ENCODE measurements at regions not wholly inside any gene's neighbourhood (a gene's known extent, or its start where the extent isn't known, plus 50 kb on each side); places are given as distances from the start of the nearest gene placed in this dataset.
A peak's percentile ranks its signal among the peaks of the same experiment; 100 is the strongest.

DNA sequence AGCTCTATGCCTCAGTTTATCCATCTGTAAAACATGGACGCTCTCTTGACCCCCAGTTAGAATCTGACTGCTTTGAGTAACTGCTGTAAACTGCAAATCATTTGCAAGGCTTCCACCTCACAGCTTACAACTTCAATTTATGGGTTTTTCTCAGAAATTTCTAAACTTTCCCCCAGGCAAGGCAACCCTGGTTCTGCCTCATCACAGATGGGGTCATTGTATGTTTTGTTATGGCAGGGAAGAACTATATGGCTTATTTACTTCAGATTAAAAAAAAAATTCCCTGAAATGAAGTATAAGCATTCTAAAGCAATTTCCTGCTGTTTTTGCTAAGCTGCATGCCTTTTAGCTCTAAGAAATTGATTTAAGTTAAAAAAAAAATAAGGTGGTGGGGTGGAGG lies 60.0 kb downstream of the TMEM215 start:
- no peak for ATAC-seq
- TF ChIP-seq EZH2phosphoT487 (IDR thresholded peaks at IDR 0.05; ENCODE audit: unreplicated experiment): no peak
- no peak for TF ChIP-seq NANOG (IDR thresholded peaks at IDR 0.05; ENCODE audit: borderline replicate concordance)
- no peak for TF ChIP-seq JUNB (IDR thresholded peaks at IDR 0.05; ENCODE audit: unreplicated experiment)
- TF ChIP-seq, protein P1, sequence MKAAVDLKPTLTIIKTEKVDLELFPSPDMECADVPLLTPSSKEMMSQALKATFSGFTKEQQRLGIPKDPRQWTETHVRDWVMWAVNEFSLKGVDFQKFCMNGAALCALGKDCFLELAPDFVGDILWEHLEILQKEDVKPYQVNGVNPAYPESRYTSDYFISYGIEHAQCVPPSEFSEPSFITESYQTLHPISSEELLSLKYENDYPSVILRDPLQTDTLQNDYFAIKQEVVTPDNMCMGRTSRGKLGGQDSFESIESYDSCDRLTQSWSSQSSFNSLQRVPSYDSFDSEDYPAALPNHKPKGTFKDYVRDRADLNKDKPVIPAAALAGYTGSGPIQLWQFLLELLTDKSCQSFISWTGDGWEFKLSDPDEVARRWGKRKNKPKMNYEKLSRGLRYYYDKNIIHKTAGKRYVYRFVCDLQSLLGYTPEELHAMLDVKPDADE (IDR thresholded peaks at IDR 0.05): no peak
- TF ChIP-seq EZH2 (IDR thresholded peaks at IDR 0.05; ENCODE audit: low read depth, unreplicated experiment): no peak
- no peak for TF ChIP-seq ZNF114 (CRISPR knock-in tag; IDR thresholded peaks at IDR 0.05)
- TF ChIP-seq, protein P2, sequence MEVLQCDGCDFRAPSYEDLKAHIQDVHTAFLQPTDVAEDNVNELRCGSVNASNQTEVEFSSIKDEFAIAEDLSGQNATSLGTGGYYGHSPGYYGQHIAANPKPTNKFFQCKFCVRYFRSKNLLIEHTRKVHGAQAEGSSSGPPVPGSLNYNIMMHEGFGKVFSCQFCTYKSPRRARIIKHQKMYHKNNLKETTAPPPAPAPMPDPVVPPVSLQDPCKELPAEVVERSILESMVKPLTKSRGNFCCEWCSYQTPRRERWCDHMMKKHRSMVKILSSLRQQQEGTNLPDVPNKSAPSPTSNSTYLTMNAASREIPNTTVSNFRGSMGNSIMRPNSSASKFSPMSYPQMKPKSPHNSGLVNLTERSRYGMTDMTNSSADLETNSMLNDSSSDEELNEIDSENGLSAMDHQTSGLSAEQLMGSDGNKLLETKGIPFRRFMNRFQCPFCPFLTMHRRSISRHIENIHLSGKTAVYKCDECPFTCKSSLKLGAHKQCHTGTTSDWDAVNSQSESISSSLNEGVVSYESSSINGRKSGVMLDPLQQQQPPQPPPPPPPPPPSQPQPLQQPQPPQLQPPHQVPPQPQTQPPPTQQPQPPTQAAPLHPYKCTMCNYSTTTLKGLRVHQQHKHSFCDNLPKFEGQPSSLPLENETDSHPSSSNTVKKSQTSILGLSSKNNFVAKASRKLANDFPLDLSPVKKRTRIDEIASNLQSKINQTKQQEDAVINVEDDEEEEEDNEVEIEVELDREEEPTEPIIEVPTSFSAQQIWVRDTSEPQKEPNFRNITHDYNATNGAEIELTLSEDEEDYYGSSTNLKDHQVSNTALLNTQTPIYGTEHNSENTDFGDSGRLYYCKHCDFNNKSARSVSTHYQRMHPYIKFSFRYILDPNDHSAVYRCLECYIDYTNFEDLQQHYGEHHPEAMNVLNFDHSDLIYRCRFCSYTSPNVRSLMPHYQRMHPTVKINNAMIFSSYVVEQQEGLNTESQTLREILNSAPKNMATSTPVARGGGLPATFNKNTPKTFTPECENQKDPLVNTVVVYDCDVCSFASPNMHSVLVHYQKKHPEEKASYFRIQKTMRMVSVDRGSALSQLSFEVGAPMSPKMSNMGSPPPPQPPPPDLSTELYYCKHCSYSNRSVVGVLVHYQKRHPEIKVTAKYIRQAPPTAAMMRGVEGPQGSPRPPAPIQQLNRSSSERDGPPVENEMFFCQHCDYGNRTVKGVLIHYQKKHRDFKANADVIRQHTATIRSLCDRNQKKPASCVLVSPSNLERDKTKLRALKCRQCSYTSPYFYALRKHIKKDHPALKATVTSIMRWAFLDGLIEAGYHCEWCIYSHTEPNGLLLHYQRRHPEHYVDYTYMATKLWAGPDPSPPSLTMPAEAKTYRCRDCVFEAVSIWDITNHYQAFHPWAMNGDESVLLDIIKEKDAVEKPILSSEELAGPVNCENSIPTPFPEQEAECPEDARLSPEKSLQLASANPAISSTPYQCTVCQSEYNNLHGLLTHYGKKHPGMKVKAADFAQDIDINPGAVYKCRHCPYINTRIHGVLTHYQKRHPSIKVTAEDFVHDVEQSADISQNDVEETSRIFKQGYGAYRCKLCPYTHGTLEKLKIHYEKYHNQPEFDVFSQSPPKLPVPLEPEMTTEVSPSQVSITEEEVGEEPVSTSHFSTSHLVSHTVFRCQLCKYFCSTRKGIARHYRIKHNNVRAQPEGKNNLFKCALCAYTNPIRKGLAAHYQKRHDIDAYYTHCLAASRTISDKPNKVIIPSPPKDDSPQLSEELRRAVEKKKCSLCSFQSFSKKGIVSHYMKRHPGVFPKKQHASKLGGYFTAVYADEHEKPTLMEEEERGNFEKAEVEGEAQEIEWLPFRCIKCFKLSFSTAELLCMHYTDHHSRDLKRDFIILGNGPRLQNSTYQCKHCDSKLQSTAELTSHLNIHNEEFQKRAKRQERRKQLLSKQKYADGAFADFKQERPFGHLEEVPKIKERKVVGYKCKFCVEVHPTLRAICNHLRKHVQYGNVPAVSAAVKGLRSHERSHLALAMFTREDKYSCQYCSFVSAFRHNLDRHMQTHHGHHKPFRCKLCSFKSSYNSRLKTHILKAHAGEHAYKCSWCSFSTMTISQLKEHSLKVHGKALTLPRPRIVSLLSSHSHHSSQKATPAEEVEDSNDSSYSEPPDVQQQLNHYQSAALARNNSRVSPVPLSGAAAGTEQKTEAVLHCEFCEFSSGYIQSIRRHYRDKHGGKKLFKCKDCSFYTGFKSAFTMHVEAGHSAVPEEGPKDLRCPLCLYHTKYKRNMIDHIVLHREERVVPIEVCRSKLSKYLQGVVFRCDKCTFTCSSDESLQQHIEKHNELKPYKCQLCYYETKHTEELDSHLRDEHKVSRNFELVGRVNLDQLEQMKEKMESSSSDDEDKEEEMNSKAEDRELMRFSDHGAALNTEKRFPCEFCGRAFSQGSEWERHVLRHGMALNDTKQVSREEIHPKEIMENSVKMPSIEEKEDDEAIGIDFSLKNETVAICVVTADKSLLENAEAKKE (CRISPR knock-in tag; IDR thresholded peaks at IDR 0.05): no peak
- TF ChIP-seq, protein P3, sequence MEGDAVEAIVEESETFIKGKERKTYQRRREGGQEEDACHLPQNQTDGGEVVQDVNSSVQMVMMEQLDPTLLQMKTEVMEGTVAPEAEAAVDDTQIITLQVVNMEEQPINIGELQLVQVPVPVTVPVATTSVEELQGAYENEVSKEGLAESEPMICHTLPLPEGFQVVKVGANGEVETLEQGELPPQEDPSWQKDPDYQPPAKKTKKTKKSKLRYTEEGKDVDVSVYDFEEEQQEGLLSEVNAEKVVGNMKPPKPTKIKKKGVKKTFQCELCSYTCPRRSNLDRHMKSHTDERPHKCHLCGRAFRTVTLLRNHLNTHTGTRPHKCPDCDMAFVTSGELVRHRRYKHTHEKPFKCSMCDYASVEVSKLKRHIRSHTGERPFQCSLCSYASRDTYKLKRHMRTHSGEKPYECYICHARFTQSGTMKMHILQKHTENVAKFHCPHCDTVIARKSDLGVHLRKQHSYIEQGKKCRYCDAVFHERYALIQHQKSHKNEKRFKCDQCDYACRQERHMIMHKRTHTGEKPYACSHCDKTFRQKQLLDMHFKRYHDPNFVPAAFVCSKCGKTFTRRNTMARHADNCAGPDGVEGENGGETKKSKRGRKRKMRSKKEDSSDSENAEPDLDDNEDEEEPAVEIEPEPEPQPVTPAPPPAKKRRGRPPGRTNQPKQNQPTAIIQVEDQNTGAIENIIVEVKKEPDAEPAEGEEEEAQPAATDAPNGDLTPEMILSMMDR (conservative IDR thresholded peaks at IDR 0.05; ENCODE audit: low read depth in 2 of 2): no peak
- no peak for TF ChIP-seq CREB1 (CRISPR knock-in tag; IDR thresholded peaks at IDR 0.05; ENCODE audit: low read depth)
- TF ChIP-seq POLR2AphosphoS5 (IDR thresholded peaks at IDR 0.05; ENCODE audit: low read depth): no peak
- TF ChIP-seq STAT1 (IDR thresholded peaks at IDR 0.05; ENCODE audit: unreplicated experiment): no peak
- TF ChIP-seq, protein P4, sequence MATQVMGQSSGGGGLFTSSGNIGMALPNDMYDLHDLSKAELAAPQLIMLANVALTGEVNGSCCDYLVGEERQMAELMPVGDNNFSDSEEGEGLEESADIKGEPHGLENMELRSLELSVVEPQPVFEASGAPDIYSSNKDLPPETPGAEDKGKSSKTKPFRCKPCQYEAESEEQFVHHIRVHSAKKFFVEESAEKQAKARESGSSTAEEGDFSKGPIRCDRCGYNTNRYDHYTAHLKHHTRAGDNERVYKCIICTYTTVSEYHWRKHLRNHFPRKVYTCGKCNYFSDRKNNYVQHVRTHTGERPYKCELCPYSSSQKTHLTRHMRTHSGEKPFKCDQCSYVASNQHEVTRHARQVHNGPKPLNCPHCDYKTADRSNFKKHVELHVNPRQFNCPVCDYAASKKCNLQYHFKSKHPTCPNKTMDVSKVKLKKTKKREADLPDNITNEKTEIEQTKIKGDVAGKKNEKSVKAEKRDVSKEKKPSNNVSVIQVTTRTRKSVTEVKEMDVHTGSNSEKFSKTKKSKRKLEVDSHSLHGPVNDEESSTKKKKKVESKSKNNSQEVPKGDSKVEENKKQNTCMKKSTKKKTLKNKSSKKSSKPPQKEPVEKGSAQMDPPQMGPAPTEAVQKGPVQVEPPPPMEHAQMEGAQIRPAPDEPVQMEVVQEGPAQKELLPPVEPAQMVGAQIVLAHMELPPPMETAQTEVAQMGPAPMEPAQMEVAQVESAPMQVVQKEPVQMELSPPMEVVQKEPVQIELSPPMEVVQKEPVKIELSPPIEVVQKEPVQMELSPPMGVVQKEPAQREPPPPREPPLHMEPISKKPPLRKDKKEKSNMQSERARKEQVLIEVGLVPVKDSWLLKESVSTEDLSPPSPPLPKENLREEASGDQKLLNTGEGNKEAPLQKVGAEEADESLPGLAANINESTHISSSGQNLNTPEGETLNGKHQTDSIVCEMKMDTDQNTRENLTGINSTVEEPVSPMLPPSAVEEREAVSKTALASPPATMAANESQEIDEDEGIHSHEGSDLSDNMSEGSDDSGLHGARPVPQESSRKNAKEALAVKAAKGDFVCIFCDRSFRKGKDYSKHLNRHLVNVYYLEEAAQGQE (IDR thresholded peaks at IDR 0.05; ENCODE audit: unreplicated experiment): no peak
- TF ChIP-seq ZNF331 (CRISPR knock-in tag; IDR thresholded peaks at IDR 0.05; ENCODE audit: low read depth): no peak
- H3K79me2 ChIP-seq (replicated peaks; ENCODE audit: insufficient read depth): no peaks in the 10 kb centered on the region
- Mint-ChIP-seq H3K27me3 (ENCODE audit: insufficient read depth, low read depth, poor library complexity) (no peaks in the 10 kb centered on the region), H3K4me1 (peaks cover 13% of the 10 kb centered on the region), H3K27ac (no peak overlapping the region), H3K9me3 (no peaks in the 10 kb centered on the region; the same call in 2 of the 3 replicates), H3K36me3 (ENCODE audit: low read depth) (no peaks in the 10 kb centered on the region), H3K4me3 (no peak overlapping the region)
- H3K4me3 ChIP-seq: no peak overlapping the region
- no peak for DNase-seq (ENCODE audit: low spot score)
- H2AFZ ChIP-seq: peak overlapping the region; percentile 32; the same call in 1 of the 2 replicates
- H3K27ac ChIP-seq (ENCODE audit: low read depth): no peak overlapping the region
- H3F3A ChIP-seq (replicated peaks; ENCODE audit: low read depth): no peaks in the 10 kb centered on the region
- H3K4me1 ChIP-seq (ENCODE audit: insufficient read depth): peaks cover 8% of the 10 kb centered on the region; the same call in 1 of the 2 replicates
- no peaks in the 10 kb centered on the region for H3K27me3 ChIP-seq (ENCODE audit: insufficient read depth)
- H4K20me1 ChIP-seq (replicated peaks; ENCODE audit: insufficient read depth): no peaks in the 10 kb centered on the region
- H3K36me3 ChIP-seq (ENCODE audit: insufficient read depth): no peaks in the 10 kb centered on the region
- 0 out of 2 replicates have a peak, but pooled peaks cover 3% of the 10 kb centered on the region for H3K9me2 ChIP-seq (ENCODE audit: insufficient read depth)
- no peak overlapping the region for H3K4me2 ChIP-seq

Data from GM23338 (cell line).